H1 (cell line): ENCODE measurements at regions not wholly inside any gene's neighbourhood (a gene's known extent, or its start where the extent isn't known, plus 50 kb on each side); places are given as distances from the start of the nearest gene placed in this dataset.

Experiments used
- CTCF ChIA-PET: fragments of 300-600 bp; sonication (Branson Sonifier 250); formaldehyde crosslinking; loops from one replicate; lab custom pipeline; 2021; ENCODE audit not compliant: partially characterized antibody; lab: Charles Lee
- POLR2A ChIA-PET: fragments of 300-600 bp; sonication (Branson Sonifier 250); formaldehyde crosslinking; loops from one replicate; lab custom pipeline; 2021; ENCODE audit warnings: inconsistent platforms; ENCODE audit not compliant: partially characterized antibody; lab: Charles Lee
- DNase-seq, 2 experiments: peaks; one replicate each; pipeline versions ENCODE4 v3.0.0 to v3.0.0-alpha.2; 2010 to 2022; ENCODE audit warnings: low spot score in 2 of 2, low read depth in 1 of 2, mixed read lengths in 1 of 2
- FAIRE-seq: peaks from 2 replicates; lab custom pipeline; 2011; peaks lifted over from hg19 to GRCh38; lab: Jason Lieb, UNC
- H2AFZ ChIP-seq: 2 replicates; pipeline ENCODE4 v1.8.1; 2012; ENCODE audit warnings: low read length, inconsistent platforms
- H2AK5ac ChIP-seq: 2 replicates; pipeline ENCODE4 v1.6.1; 2013; ENCODE audit warnings: low read depth, low read length
- H2BK120ac ChIP-seq: replicated peaks from 2 replicates; pipeline ENCODE3; 2013; ENCODE audit warnings: low read depth, low read length, inconsistent platforms
- H2BK12ac ChIP-seq: 2 replicates; pipeline ENCODE4 v1.6.1; 2013; ENCODE audit warnings: low read depth, low read length
- H2BK15ac ChIP-seq: 2 replicates; pipeline ENCODE4 v1.6.1; 2013; ENCODE audit warnings: low read length
- H2BK20ac ChIP-seq: 2 replicates; pipeline ENCODE4 v1.6.1; 2013; ENCODE audit warnings: low read length
- H2BK5ac ChIP-seq: 2 replicates; pipeline ENCODE4 v1.6.1; 2013; ENCODE audit warnings: low read depth, low read length
- H3K14ac ChIP-seq: 2 replicates; pipeline ENCODE4 v1.6.1; 2013; ENCODE audit warnings: inconsistent platforms; ENCODE audit not compliant: insufficient read length
- H3K18ac ChIP-seq: 2 replicates; pipeline ENCODE4 v1.6.1; 2013; ENCODE audit warnings: low read length; ENCODE audit errors: extremely low read depth
- H3K23ac ChIP-seq: 2 replicates; pipeline ENCODE4 v1.6.1; 2013; ENCODE audit warnings: inconsistent platforms; ENCODE audit not compliant: insufficient read length
- H3K23me2 ChIP-seq: 2 replicates; pipeline ENCODE4 v1.6.1; 2013; ENCODE audit warnings: low read depth, low read length
- H3K27ac ChIP-seq: 2 replicates; pipeline ENCODE4 v1.6.1; 2011; ENCODE audit warnings: low read depth, low read length, inconsistent platforms
- H3K27me3 ChIP-seq, 4 experiments: replicated peaks in 1 of 4; 1 replicate in 1 of 4; 2 replicates in 3 of 4; pipeline versions ENCODE4 v1.6.1 to v1.8.1; 2011 to 2013; ENCODE audit warnings: low read length in 3 of 4, mild to moderate bottlenecking in 3 of 4, inconsistent platforms in 2 of 4, mixed read lengths in 2 of 4, moderate library complexity in 1 of 4; ENCODE audit not compliant: control insufficient read depth in 3 of 4, insufficient read depth in 3 of 4; ENCODE audit errors: extremely low read depth in 1 of 4
- H3K36me3 ChIP-seq, 4 experiments: 2 replicates each; pipeline versions ENCODE4 v1.6.1 to v1.8.1; 2011 to 2013; ENCODE audit warnings: mild to moderate bottlenecking in 4 of 4, low read length in 3 of 4, moderate library complexity in 2 of 4, control low read depth in 1 of 4, inconsistent platforms in 1 of 4; ENCODE audit not compliant: insufficient read depth in 4 of 4, control insufficient read depth in 2 of 4
- H3K4ac ChIP-seq: replicated peaks from 2 replicates; pipeline ENCODE3; 2013; ENCODE audit warnings: low read length, low read depth, mixed read lengths, inconsistent platforms; ENCODE audit not compliant: insufficient read length
- H3K4me1 ChIP-seq, 4 experiments: replicated peaks in 1 of 4; 1 replicate in 1 of 4; 2 replicates in 3 of 4; pipeline versions ENCODE4 v1.6.1 to v1.8.1; 2011 to 2013; ENCODE audit warnings: low read length in 3 of 4, inconsistent platforms in 2 of 4, mixed read lengths in 1 of 4; ENCODE audit not compliant: insufficient read depth in 4 of 4, control insufficient read depth in 3 of 4
- H3K4me2 ChIP-seq, 2 experiments: 2 replicates each; pipeline versions ENCODE4 v1.6.1 to v1.8.1; 2011 to 2013; ENCODE audit warnings: low read depth in 2 of 2, low read length in 2 of 2, control low read depth in 1 of 2, inconsistent platforms in 1 of 2, mild to moderate bottlenecking in 1 of 2; ENCODE audit not compliant: insufficient read depth in 1 of 2
- H3K4me3 ChIP-seq, 4 experiments: fragments of 200-600, 300-600 bp in 1 of 4; sonication (generic), shearing (Covaris generic), sonication (Bioruptor Twin) in 1 of 4; 2 replicates each; pipeline versions ENCODE4 v1.5.1 to v1.8.1; 2011 to 2016; ENCODE audit warnings: low read length in 4 of 4, low read depth in 3 of 4, control low read depth in 2 of 4, inconsistent platforms in 2 of 4, mild to moderate bottlenecking in 2 of 4, mixed read lengths in 1 of 4, moderate library complexity in 1 of 4; ENCODE audit not compliant: insufficient read depth in 2 of 4; ENCODE audit errors: extremely low read depth in 1 of 4
- H3K56ac ChIP-seq: replicated peaks from 2 replicates; pipeline ENCODE3; 2013; ENCODE audit warnings: low read depth, mild to moderate bottlenecking, mixed read lengths, low read length, inconsistent platforms; ENCODE audit not compliant: insufficient read length
- H3K79me1 ChIP-seq: 2 replicates; pipeline ENCODE4 v1.6.1; 2013; ENCODE audit warnings: low read depth, low read length, control low read depth
- H3K79me2 ChIP-seq, 2 experiments: 2 replicates each; pipeline versions ENCODE4 v1.6.1 to v1.8.1; 2012 to 2013; ENCODE audit warnings: low read length in 2 of 2, mild to moderate bottlenecking in 2 of 2, inconsistent platforms in 1 of 2; ENCODE audit not compliant: insufficient read depth in 2 of 2, control insufficient read depth in 1 of 2
- H3K9ac ChIP-seq, 4 experiments: replicated peaks in 1 of 4; 1 replicate in 1 of 4; 2 replicates in 3 of 4; pipeline versions ENCODE4 v1.6.1 to v1.8.1; 2011 to 2013; ENCODE audit warnings: low read depth in 3 of 4, low read length in 3 of 4, control low read depth in 2 of 4, mild to moderate bottlenecking in 2 of 4, moderate library complexity in 2 of 4, inconsistent platforms in 1 of 4; ENCODE audit errors: extremely low read depth in 1 of 4
- H3K9me3 ChIP-seq, 2 experiments: 2 replicates each; pipeline versions ENCODE4 v1.6.1 to v1.8.1; 2012 to 2013; ENCODE audit warnings: mild to moderate bottlenecking in 2 of 2, moderate library complexity in 2 of 2, control low read depth in 1 of 2, inconsistent platforms in 1 of 2, low read depth in 1 of 2, low read length in 1 of 2, mixed read lengths in 1 of 2; ENCODE audit not compliant: insufficient read depth in 2 of 2
- H4K20me1 ChIP-seq, 2 experiments: replicated peaks in 1 of 2; 2 replicates each; pipeline versions ENCODE3 to v1.8.1; 2011 to 2013; ENCODE audit warnings: inconsistent platforms in 2 of 2, low read length in 2 of 2, mild to moderate bottlenecking in 1 of 2; ENCODE audit not compliant: insufficient read depth in 2 of 2, control insufficient read depth in 1 of 2
- H4K5ac ChIP-seq: 2 replicates; pipeline ENCODE4 v1.6.1; 2013; ENCODE audit warnings: low read length, low read depth, mixed read lengths, inconsistent platforms; ENCODE audit not compliant: insufficient read length
- H4K8ac ChIP-seq: 2 replicates; pipeline ENCODE4 v1.8.0; 2013; ENCODE audit warnings: mild to moderate bottlenecking, moderate library complexity, low read length, inconsistent platforms; ENCODE audit not compliant: insufficient read depth; ENCODE audit errors: extremely low read depth
- H4K91ac ChIP-seq: replicated peaks from 2 replicates; pipeline ENCODE3; 2013; ENCODE audit warnings: low read length, mixed read lengths, inconsistent platforms; ENCODE audit not compliant: insufficient read length
- BCL11A ChIP-seq, 2 experiments: IDR thresholded peaks; one replicate each; pipeline ENCODE4 v1.6.1; 2011; ENCODE audit warnings: low read depth in 2 of 2, low read length in 2 of 2, mild to moderate bottlenecking in 2 of 2
- CHD2 ChIP-seq: IDR thresholded peaks from 2 replicates; pipeline ENCODE4 v1.6.1; 2012; ENCODE audit warnings: low read length, improper control_type of control experiment
- JUN ChIP-seq: IDR thresholded peaks from 2 replicates; pipeline ENCODE4 v1.6.1; 2011; ENCODE audit warnings: low read depth, mild to moderate bottlenecking, improper control_type of control experiment, low read length
- JUND ChIP-seq: IDR thresholded peaks from 2 replicates; pipeline ENCODE4 v1.6.1; 2011; ENCODE audit warnings: mild to moderate bottlenecking, improper control_type of control experiment, low read length
- NANOG ChIP-seq: IDR thresholded peaks from 2 replicates; pipeline ENCODE4 v1.6.1; 2011; ENCODE audit warnings: low read length, low read depth, mild to moderate bottlenecking, inconsistent platforms; ENCODE audit not compliant: insufficient read depth, poor library complexity, severe bottlenecking
- NRF1 ChIP-seq: IDR thresholded peaks from 2 replicates; pipeline ENCODE4 v1.6.1; 2011; ENCODE audit warnings: mild to moderate bottlenecking, low read depth, low read length, improper control_type of control experiment
- POLR2A ChIP-seq, 2 experiments: IDR thresholded peaks; 1 replicate in 1 of 2; 2 replicates in 1 of 2; pipeline ENCODE4 v1.6.1; 2011; ENCODE audit warnings: low read depth in 2 of 2, low read length in 2 of 2, mild to moderate bottlenecking in 2 of 2; ENCODE audit errors: control extremely low read depth in 1 of 2
- SAP30 ChIP-seq: fragments of 300-600 bp; sonication (generic); IDR thresholded peaks from 2 replicates; pipeline ENCODE4 v1.7.1; 2012; ENCODE audit warnings: low read length, moderate library complexity, mild to moderate bottlenecking, inconsistent platforms; ENCODE audit not compliant: insufficient read depth, insufficient replicate concordance
- SP4 ChIP-seq: IDR thresholded peaks from 2 replicates; pipeline ENCODE4 v1.6.1; 2012; ENCODE audit warnings: low read length, inconsistent platforms
- TBP ChIP-seq: IDR thresholded peaks from 2 replicates; pipeline ENCODE4 v1.6.1; 2011; ENCODE audit warnings: low read depth, low read length, improper control_type of control experiment
- YY1 ChIP-seq: IDR thresholded peaks from 2 replicates; pipeline ENCODE4 v1.6.1; 2011; ENCODE audit warnings: low read depth, mild to moderate bottlenecking, low read length
- ZNF274 ChIP-seq: IDR thresholded peaks from 2 replicates; pipeline ENCODE4 v1.7.0; 2012; ENCODE audit warnings: low read length, borderline replicate concordance; ENCODE audit errors: extremely low read depth
- WGBS, 2 experiments: shearing (Covaris generic) in 1 of 2; methylation state at CpG; one replicate each; pipeline versions ENCODE4 v1.1.6 to v1.1.7; 2013 to 2015; ENCODE audit warnings: low lambda C conversion rate in 2 of 2, mixed read lengths in 2 of 2, inconsistent platforms in 1 of 2, low coverage in 1 of 2, missing lambda C conversion rate in 1 of 2; ENCODE audit not compliant: insufficient replicate concordance in 2 of 2, insufficient coverage in 1 of 2, insufficient read length in 1 of 2; ENCODE audit errors: extremely low coverage in 1 of 2, missing lambda C conversion rate in 1 of 2; 5-methylcytosine and 5-hydroxymethylcytosine counted together
- TF ChIP-seq, protein P1 (sequence below): IDR thresholded peaks from 2 replicates; pipeline ENCODE4 v1.6.1; 2012; ENCODE audit warnings: low read length, inconsistent platforms

DNA sequence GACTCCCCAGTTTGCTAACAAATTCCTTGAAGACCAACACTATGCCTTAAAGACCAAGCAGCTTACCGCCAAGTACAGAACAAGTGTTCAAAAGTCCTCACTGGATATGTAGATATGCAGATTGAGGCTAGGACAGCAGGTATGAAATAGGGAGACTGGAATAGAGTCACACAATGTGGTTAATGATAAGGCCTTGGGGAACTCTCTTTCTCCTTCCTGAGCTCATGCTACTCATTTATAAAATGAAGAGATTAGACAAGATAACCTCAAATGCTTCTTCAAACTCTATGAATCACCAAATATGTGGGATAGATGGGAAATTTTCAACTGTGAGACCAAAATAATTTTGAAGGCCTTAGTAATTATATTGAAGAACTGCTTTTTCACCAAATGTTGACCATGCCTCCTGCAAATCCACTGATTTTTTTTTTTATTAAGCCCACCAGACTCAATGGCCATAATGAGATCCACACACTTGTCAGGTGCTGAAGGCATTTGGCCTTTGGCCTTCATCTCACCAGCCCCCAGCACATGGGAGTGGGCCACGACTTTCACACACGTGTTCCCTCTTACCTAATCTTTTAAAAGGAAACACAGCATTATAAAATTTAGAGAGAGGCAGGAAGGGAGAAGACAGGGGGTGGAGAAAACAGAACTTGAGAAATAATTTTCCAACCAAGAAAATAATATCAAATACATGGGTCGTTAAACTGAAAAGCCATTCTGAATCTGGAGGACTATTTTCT lies 181.5 kb downstream of the EN1 start:
- Histone ChIP-seq H2AFZ (no peak overlapping the region), H3K4me1 (no peaks in the 10 kb centered on the region), H3K23me2 (no peaks in the 10 kb centered on the region), H2BK12ac (no peak overlapping the region), H3K9ac (no peak overlapping the region), H3K9me3 (no peaks in the 10 kb centered on the region), H3K79me1 (no peaks in the 10 kb centered on the region), H4K5ac (no peak overlapping the region), H2BK5ac (no peak overlapping the region), H2BK20ac (no peak overlapping the region), H3K23ac (no peak overlapping the region), H4K20me1 (no peaks in the 10 kb centered on the region), H3K4ac (no peak overlapping the region), H2BK15ac (no peak overlapping the region), H4K91ac (no peak overlapping the region), H3K14ac (no peak overlapping the region), H2BK120ac (no peak overlapping the region), H3K27ac (no peak overlapping the region), H3K4me3 (no peak overlapping the region), H3K56ac (no peak overlapping the region), H2AK5ac (no peak overlapping the region), H4K8ac (no peak overlapping the region), H3K36me3 (no peaks in the 10 kb centered on the region), H3K4me2 (no peak overlapping the region), H3K27me3 (no peaks in the 10 kb centered on the region), H3K18ac (no peak overlapping the region), H3K79me2 (no peaks in the 10 kb centered on the region)
- POLR2A ChIA-PET, result interaction anchor here (0.6 kb wide), 1 partner anchor 89 kb away, joined by 3 read pairs; no protein-coding TSS in a partner anchor
- FAIRE-seq, result no peak
- WGBS, 2 experiments, result 89% methylated on average over 4 of the region's 4 CpGs; no CpG with 5 or more reads in 1 of the 2 experiments
- CTCF ChIA-PET, result interaction anchor here (0.7 to 1.5 kb wide), 5 partner anchors 14 to 1232 kb away, joined by 3 to 6 read pairs (median 3); no protein-coding TSS in a partner anchor
- no peak for DNase-seq
- TF ChIP-seq JUN, result no peak
- no peak for TF ChIP-seq BCL11A (IDR thresholded peaks at IDR 0.05; ENCODE audit: low read depth in 2 of 2, low read length in 2 of 2)
- no peak for TF ChIP-seq ZNF274
- TF ChIP-seq SAP30, result no peak
- TF ChIP-seq, protein P1, sequence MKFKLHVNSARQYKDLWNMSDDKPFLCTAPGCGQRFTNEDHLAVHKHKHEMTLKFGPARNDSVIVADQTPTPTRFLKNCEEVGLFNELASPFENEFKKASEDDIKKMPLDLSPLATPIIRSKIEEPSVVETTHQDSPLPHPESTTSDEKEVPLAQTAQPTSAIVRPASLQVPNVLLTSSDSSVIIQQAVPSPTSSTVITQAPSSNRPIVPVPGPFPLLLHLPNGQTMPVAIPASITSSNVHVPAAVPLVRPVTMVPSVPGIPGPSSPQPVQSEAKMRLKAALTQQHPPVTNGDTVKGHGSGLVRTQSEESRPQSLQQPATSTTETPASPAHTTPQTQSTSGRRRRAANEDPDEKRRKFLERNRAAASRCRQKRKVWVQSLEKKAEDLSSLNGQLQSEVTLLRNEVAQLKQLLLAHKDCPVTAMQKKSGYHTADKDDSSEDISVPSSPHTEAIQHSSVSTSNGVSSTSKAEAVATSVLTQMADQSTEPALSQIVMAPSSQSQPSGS, result no peak
- TF ChIP-seq YY1, result no peak
- no peak for TF ChIP-seq CHD2
- TF ChIP-seq POLR2A (IDR thresholded peaks at IDR 0.05; ENCODE audit: control extremely low read depth in 1 of 2, low read depth in 2 of 2, low read length in 2 of 2), result no peak
- no peak for TF ChIP-seq NRF1
- TF ChIP-seq JUND, result no peak
- TF ChIP-seq TBP, result no peak
- TF ChIP-seq SP4, result no peak
- no peak for TF ChIP-seq NANOG
